Activated CD4-positive, alpha-beta T cell treated with anti-CD3 and anti-CD28 coated beads, Interleukin-2, amount 10 ng/mL, durations not matched to agents 7 days and 5 days (primary cell): ENCODE measurements at regions not wholly inside any gene's neighbourhood (a gene's known extent, or its start where the extent isn't known, plus 50 kb on each side); places are given as distances from the start of the nearest gene placed in this dataset. TPM values are rescaled to one million over a fixed set of nuclear protein-coding genes. Genes with fewer than 3 reads are reported as not detected.
"Not testable (repeated sequence)": the region's sequence is repeated elsewhere in the genome, so short reads cannot be mapped to it uniquely, and the experiment has no call there.

Experiments used
- CTCF ChIA-PET: fragments of 350-600 bp; sonication (Branson Sonifier 250); formaldehyde crosslinking; loops from one replicate; lab custom pipeline; 2021; ENCODE audit warnings: antibody characterized with exemption; lab: Charles Lee
- POLR2A ChIA-PET: fragments of 350-600 bp; sonication (Branson Sonifier 250); formaldehyde crosslinking; loops from one replicate; lab custom pipeline; 2021; ENCODE audit warnings: antibody characterized with exemption; lab: Charles Lee
- DNase-seq: peaks from one replicate; pipeline ENCODE4 v3.0.0-alpha.2; 2020
- H3K27ac Mint-ChIP-seq: one replicate; pipeline ENCODE4 v1.8.0; 2021; ENCODE audit warnings: mild to moderate bottlenecking, moderate library complexity, mixed read lengths
- H3K27me3 Mint-ChIP-seq: one replicate; pipeline ENCODE4 v1.8.0; 2021; ENCODE audit warnings: mixed read lengths
- H3K36me3 Mint-ChIP-seq: one replicate; pipeline ENCODE4 v1.8.0; 2021; ENCODE audit warnings: low read depth, mixed read lengths
- H3K4me1 Mint-ChIP-seq: one replicate; pipeline ENCODE4 v1.8.0; 2021; ENCODE audit warnings: mixed read lengths
- H3K4me3 Mint-ChIP-seq: one replicate; pipeline ENCODE4 v1.8.0; 2021; ENCODE audit warnings: mild to moderate bottlenecking, moderate library complexity, mixed read lengths
- H3K9me3 Mint-ChIP-seq: one replicate; pipeline ENCODE4 v1.8.0; 2021; ENCODE audit warnings: mixed read lengths
- microRNA-seq: library from miRNA; unstranded; fragments of <30 nt; microRNA quantifications from one replicate; pipeline ENCODE4 v1.2.0, GENCODE V29; 2021; ENCODE audit warnings: borderline microRNAs expressed, borderline replicate concordance

GRCh38 chrX:123129805-123130204, 54.3 kb upstream of the GRIA3 start:
- CTCF ChIA-PET, result interaction anchor here (0.6 to 0.9 kb wide), 2 partner anchors 36 to 398 kb away, joined by 3 read pairs; no protein-coding TSS in a partner anchor
- POLR2A ChIA-PET, H3K4me3 Mint-ChIP-seq, H3K9me3 Mint-ChIP-seq, H3K27ac Mint-ChIP-seq, H3K4me1 Mint-ChIP-seq, H3K36me3 Mint-ChIP-seq, H3K27me3 Mint-ChIP-seq: not testable (repeated sequence)
- DNase-seq, result peak; percentile 5

Small RNAs in the stretch of these regions (microRNA-seq; reads per million reads assigned to microRNA genes)
- not detected for gene MIR3672
